H1 (cell line): ENCODE measurements at regions not wholly inside any gene's neighbourhood (a gene's known extent, or its start where the extent isn't known, plus 50 kb on each side); places are given as distances from the start of the nearest gene placed in this dataset.

Experiments used
- CTCF ChIA-PET: fragments of 300-600 bp; sonication (Branson Sonifier 250); formaldehyde crosslinking; loops from one replicate; lab custom pipeline; 2021; ENCODE audit not compliant: partially characterized antibody; lab: Charles Lee
- POLR2A ChIA-PET: fragments of 300-600 bp; sonication (Branson Sonifier 250); formaldehyde crosslinking; loops from one replicate; lab custom pipeline; 2021; ENCODE audit warnings: inconsistent platforms; ENCODE audit not compliant: partially characterized antibody; lab: Charles Lee
- DNase-seq, 2 experiments: peaks; one replicate each; pipeline versions ENCODE4 v3.0.0 to v3.0.0-alpha.2; 2010 to 2022; ENCODE audit warnings: low spot score in 2 of 2, low read depth in 1 of 2, mixed read lengths in 1 of 2
- FAIRE-seq: peaks from 2 replicates; lab custom pipeline; 2011; peaks lifted over from hg19 to GRCh38; lab: Jason Lieb, UNC
- H2AFZ ChIP-seq: 2 replicates; pipeline ENCODE4 v1.8.1; 2012; ENCODE audit warnings: low read length, inconsistent platforms
- H2AK5ac ChIP-seq: 2 replicates; pipeline ENCODE4 v1.6.1; 2013; ENCODE audit warnings: low read depth, low read length
- H2BK120ac ChIP-seq: replicated peaks from 2 replicates; pipeline ENCODE3; 2013; ENCODE audit warnings: low read depth, low read length, inconsistent platforms
- H2BK12ac ChIP-seq: 2 replicates; pipeline ENCODE4 v1.6.1; 2013; ENCODE audit warnings: low read depth, low read length
- H2BK15ac ChIP-seq: 2 replicates; pipeline ENCODE4 v1.6.1; 2013; ENCODE audit warnings: low read length
- H2BK20ac ChIP-seq: 2 replicates; pipeline ENCODE4 v1.6.1; 2013; ENCODE audit warnings: low read length
- H2BK5ac ChIP-seq: 2 replicates; pipeline ENCODE4 v1.6.1; 2013; ENCODE audit warnings: low read depth, low read length
- H3K14ac ChIP-seq: 2 replicates; pipeline ENCODE4 v1.6.1; 2013; ENCODE audit warnings: inconsistent platforms; ENCODE audit not compliant: insufficient read length
- H3K18ac ChIP-seq: 2 replicates; pipeline ENCODE4 v1.6.1; 2013; ENCODE audit warnings: low read length; ENCODE audit errors: extremely low read depth
- H3K23ac ChIP-seq: 2 replicates; pipeline ENCODE4 v1.6.1; 2013; ENCODE audit warnings: inconsistent platforms; ENCODE audit not compliant: insufficient read length
- H3K23me2 ChIP-seq: 2 replicates; pipeline ENCODE4 v1.6.1; 2013; ENCODE audit warnings: low read depth, low read length
- H3K27ac ChIP-seq: 2 replicates; pipeline ENCODE4 v1.6.1; 2011; ENCODE audit warnings: low read depth, low read length, inconsistent platforms
- H3K27me3 ChIP-seq, 4 experiments: replicated peaks in 1 of 4; 1 replicate in 1 of 4; 2 replicates in 3 of 4; pipeline versions ENCODE4 v1.6.1 to v1.8.1; 2011 to 2013; ENCODE audit warnings: low read length in 3 of 4, mild to moderate bottlenecking in 3 of 4, inconsistent platforms in 2 of 4, mixed read lengths in 2 of 4, moderate library complexity in 1 of 4; ENCODE audit not compliant: control insufficient read depth in 3 of 4, insufficient read depth in 3 of 4; ENCODE audit errors: extremely low read depth in 1 of 4
- H3K36me3 ChIP-seq, 4 experiments: 2 replicates each; pipeline versions ENCODE4 v1.6.1 to v1.8.1; 2011 to 2013; ENCODE audit warnings: mild to moderate bottlenecking in 4 of 4, low read length in 3 of 4, moderate library complexity in 2 of 4, control low read depth in 1 of 4, inconsistent platforms in 1 of 4; ENCODE audit not compliant: insufficient read depth in 4 of 4, control insufficient read depth in 2 of 4
- H3K4ac ChIP-seq: replicated peaks from 2 replicates; pipeline ENCODE3; 2013; ENCODE audit warnings: low read length, low read depth, mixed read lengths, inconsistent platforms; ENCODE audit not compliant: insufficient read length
- H3K4me1 ChIP-seq, 4 experiments: replicated peaks in 1 of 4; 1 replicate in 1 of 4; 2 replicates in 3 of 4; pipeline versions ENCODE4 v1.6.1 to v1.8.1; 2011 to 2013; ENCODE audit warnings: low read length in 3 of 4, inconsistent platforms in 2 of 4, mixed read lengths in 1 of 4; ENCODE audit not compliant: insufficient read depth in 4 of 4, control insufficient read depth in 3 of 4
- H3K4me2 ChIP-seq, 2 experiments: 2 replicates each; pipeline versions ENCODE4 v1.6.1 to v1.8.1; 2011 to 2013; ENCODE audit warnings: low read depth in 2 of 2, low read length in 2 of 2, control low read depth in 1 of 2, inconsistent platforms in 1 of 2, mild to moderate bottlenecking in 1 of 2; ENCODE audit not compliant: insufficient read depth in 1 of 2
- H3K4me3 ChIP-seq, 4 experiments: fragments of 200-600, 300-600 bp in 1 of 4; sonication (generic), shearing (Covaris generic), sonication (Bioruptor Twin) in 1 of 4; 2 replicates each; pipeline versions ENCODE4 v1.5.1 to v1.8.1; 2011 to 2016; ENCODE audit warnings: low read length in 4 of 4, low read depth in 3 of 4, control low read depth in 2 of 4, inconsistent platforms in 2 of 4, mild to moderate bottlenecking in 2 of 4, mixed read lengths in 1 of 4, moderate library complexity in 1 of 4; ENCODE audit not compliant: insufficient read depth in 2 of 4; ENCODE audit errors: extremely low read depth in 1 of 4
- H3K56ac ChIP-seq: replicated peaks from 2 replicates; pipeline ENCODE3; 2013; ENCODE audit warnings: low read depth, mild to moderate bottlenecking, mixed read lengths, low read length, inconsistent platforms; ENCODE audit not compliant: insufficient read length
- H3K79me1 ChIP-seq: 2 replicates; pipeline ENCODE4 v1.6.1; 2013; ENCODE audit warnings: low read depth, low read length, control low read depth
- H3K79me2 ChIP-seq, 2 experiments: 2 replicates each; pipeline versions ENCODE4 v1.6.1 to v1.8.1; 2012 to 2013; ENCODE audit warnings: low read length in 2 of 2, mild to moderate bottlenecking in 2 of 2, inconsistent platforms in 1 of 2; ENCODE audit not compliant: insufficient read depth in 2 of 2, control insufficient read depth in 1 of 2
- H3K9ac ChIP-seq, 4 experiments: replicated peaks in 1 of 4; 1 replicate in 1 of 4; 2 replicates in 3 of 4; pipeline versions ENCODE4 v1.6.1 to v1.8.1; 2011 to 2013; ENCODE audit warnings: low read depth in 3 of 4, low read length in 3 of 4, control low read depth in 2 of 4, mild to moderate bottlenecking in 2 of 4, moderate library complexity in 2 of 4, inconsistent platforms in 1 of 4; ENCODE audit errors: extremely low read depth in 1 of 4
- H3K9me3 ChIP-seq, 2 experiments: 2 replicates each; pipeline versions ENCODE4 v1.6.1 to v1.8.1; 2012 to 2013; ENCODE audit warnings: mild to moderate bottlenecking in 2 of 2, moderate library complexity in 2 of 2, control low read depth in 1 of 2, inconsistent platforms in 1 of 2, low read depth in 1 of 2, low read length in 1 of 2, mixed read lengths in 1 of 2; ENCODE audit not compliant: insufficient read depth in 2 of 2
- H4K20me1 ChIP-seq, 2 experiments: replicated peaks in 1 of 2; 2 replicates each; pipeline versions ENCODE3 to v1.8.1; 2011 to 2013; ENCODE audit warnings: inconsistent platforms in 2 of 2, low read length in 2 of 2, mild to moderate bottlenecking in 1 of 2; ENCODE audit not compliant: insufficient read depth in 2 of 2, control insufficient read depth in 1 of 2
- H4K5ac ChIP-seq: 2 replicates; pipeline ENCODE4 v1.6.1; 2013; ENCODE audit warnings: low read length, low read depth, mixed read lengths, inconsistent platforms; ENCODE audit not compliant: insufficient read length
- H4K8ac ChIP-seq: 2 replicates; pipeline ENCODE4 v1.8.0; 2013; ENCODE audit warnings: mild to moderate bottlenecking, moderate library complexity, low read length, inconsistent platforms; ENCODE audit not compliant: insufficient read depth; ENCODE audit errors: extremely low read depth
- H4K91ac ChIP-seq: replicated peaks from 2 replicates; pipeline ENCODE3; 2013; ENCODE audit warnings: low read length, mixed read lengths, inconsistent platforms; ENCODE audit not compliant: insufficient read length
- BCL11A ChIP-seq, 2 experiments: IDR thresholded peaks; one replicate each; pipeline ENCODE4 v1.6.1; 2011; ENCODE audit warnings: low read depth in 2 of 2, low read length in 2 of 2, mild to moderate bottlenecking in 2 of 2
- CBX5 ChIP-seq: fragments of 300-800, 300-1000 bp; sonication (generic); IDR thresholded peaks from 2 replicates; pipeline ENCODE4 v1.7.1; 2016; ENCODE audit warnings: antibody characterized with exemption, low read length, low read depth
- CREB1 ChIP-seq: IDR thresholded peaks from 2 replicates; pipeline ENCODE4 v1.6.1; 2012; ENCODE audit warnings: inconsistent platforms
- CTBP2 ChIP-seq: IDR thresholded peaks from 2 replicates; pipeline ENCODE4 v1.7.0; 2011; ENCODE audit warnings: borderline replicate concordance, mild to moderate bottlenecking, moderate library complexity, mixed read lengths, low read length; ENCODE audit not compliant: insufficient read depth, insufficient read length
- EZH2 ChIP-seq: fragments of 200-600 bp; sonication (generic); IDR thresholded peaks from 2 replicates; pipeline ENCODE4 v1.7.1; 2012; ENCODE audit warnings: low read depth, mild to moderate bottlenecking, moderate library complexity, low read length, inconsistent platforms; ENCODE audit not compliant: severe bottlenecking
- GABPA ChIP-seq: IDR thresholded peaks from 2 replicates; pipeline ENCODE4 v1.6.1; 2011; ENCODE audit warnings: mild to moderate bottlenecking, low read length, moderate library complexity, borderline replicate concordance; ENCODE audit not compliant: insufficient read depth
- JUN ChIP-seq: IDR thresholded peaks from 2 replicates; pipeline ENCODE4 v1.6.1; 2011; ENCODE audit warnings: low read depth, mild to moderate bottlenecking, improper control_type of control experiment, low read length
- PHF8 ChIP-seq: fragments of 200-600 bp; sonication (generic); conservative IDR thresholded peaks from 2 replicates; pipeline ENCODE4 v1.7.1; 2012; ENCODE audit warnings: low read depth, mild to moderate bottlenecking, inconsistent platforms, low read length, moderate library complexity
- RAD21 ChIP-seq, 2 experiments: IDR thresholded peaks in 1 of 2; conservative IDR thresholded peaks in 1 of 2; 2 replicates each; pipeline ENCODE4 v1.6.1; 2011; ENCODE audit warnings: low read depth in 2 of 2, low read length in 2 of 2, improper control_type of control experiment in 1 of 2, inconsistent platforms in 1 of 2, mild to moderate bottlenecking in 1 of 2, moderate library complexity in 1 of 2
- SAP30 ChIP-seq: fragments of 300-600 bp; sonication (generic); IDR thresholded peaks from 2 replicates; pipeline ENCODE4 v1.7.1; 2012; ENCODE audit warnings: low read length, moderate library complexity, mild to moderate bottlenecking, inconsistent platforms; ENCODE audit not compliant: insufficient read depth, insufficient replicate concordance
- SIRT6 ChIP-seq: IDR thresholded peaks from one replicate; pipeline ENCODE4 v1.7.1; 2012; ENCODE audit warnings: low read length, inconsistent platforms
- SIX5 ChIP-seq: IDR thresholded peaks from 2 replicates; pipeline ENCODE4 v1.6.1; 2011; ENCODE audit warnings: mild to moderate bottlenecking, low read depth, low read length
- SP1 ChIP-seq: IDR thresholded peaks from 2 replicates; pipeline ENCODE4 v1.6.1; 2011; ENCODE audit warnings: low read depth, low read length
- TAF7 ChIP-seq: optimal IDR thresholded peaks from 2 replicates; pipeline ENCODE3; 2011; ENCODE audit warnings: low read depth, mild to moderate bottlenecking, inconsistent platforms, low read length, moderate library complexity, borderline replicate concordance
- TBP ChIP-seq: IDR thresholded peaks from 2 replicates; pipeline ENCODE4 v1.6.1; 2011; ENCODE audit warnings: low read depth, low read length, improper control_type of control experiment
- WGBS, 2 experiments: shearing (Covaris generic) in 1 of 2; methylation state at CpG; one replicate each; pipeline versions ENCODE4 v1.1.6 to v1.1.7; 2013 to 2015; ENCODE audit warnings: low lambda C conversion rate in 2 of 2, mixed read lengths in 2 of 2, inconsistent platforms in 1 of 2, low coverage in 1 of 2, missing lambda C conversion rate in 1 of 2; ENCODE audit not compliant: insufficient replicate concordance in 2 of 2, insufficient coverage in 1 of 2, insufficient read length in 1 of 2; ENCODE audit errors: extremely low coverage in 1 of 2, missing lambda C conversion rate in 1 of 2; 5-methylcytosine and 5-hydroxymethylcytosine counted together

GRCh38 chr3:115279939-115280338 is 132.9 kb upstream of the ZBTB20 start:
- no peaks in the 10 kb centered on the region for H3K36me3 ChIP-seq
- FAIRE-seq: no peak
- H3K4me1 ChIP-seq: no peaks in the 10 kb centered on the region
- H4K8ac ChIP-seq: no peak overlapping the region
- no peaks in the 10 kb centered on the region for H3K79me1 ChIP-seq
- H2AFZ ChIP-seq: no peak overlapping the region
- no peaks in the 10 kb centered on the region for H3K23me2 ChIP-seq
- H3K9ac ChIP-seq: no peak overlapping the region
- no peak overlapping the region for H3K23ac ChIP-seq
- WGBS, 2 experiments: 100% methylated on average over 1 of the region's 1 CpG; no CpG with 5 or more reads in 1 of the 2 experiments
- no peaks in the 10 kb centered on the region for H3K79me2 ChIP-seq
- no peak overlapping the region for H2BK5ac ChIP-seq
- H2BK120ac ChIP-seq: no peak overlapping the region
- CTCF ChIA-PET: interaction anchor here (0.6 kb wide), 1 partner anchor 16 kb away, joined by 5 read pairs; no protein-coding TSS in a partner anchor
- no peak overlapping the region for H2BK20ac ChIP-seq
- H4K91ac ChIP-seq: no peak overlapping the region
- POLR2A ChIA-PET: no interaction called here
- no peak overlapping the region for H3K14ac ChIP-seq
- no peak overlapping the region for H3K56ac ChIP-seq
- DNase-seq: no peak
- H3K4ac ChIP-seq: no peak overlapping the region
- no peak overlapping the region for H3K27ac ChIP-seq
- H3K9me3 ChIP-seq: no peaks in the 10 kb centered on the region
- no peak overlapping the region for H2BK15ac ChIP-seq
- H4K20me1 ChIP-seq: no peaks in the 10 kb centered on the region
- no peak overlapping the region for H2AK5ac ChIP-seq
- no peaks in the 10 kb centered on the region for H3K27me3 ChIP-seq
- no peak overlapping the region for H4K5ac ChIP-seq
- H3K18ac ChIP-seq: no peak overlapping the region
- no peak overlapping the region for H3K4me3 ChIP-seq
- no peak overlapping the region for H2BK12ac ChIP-seq
- H3K4me2 ChIP-seq: no peak overlapping the region
- no peak for TF ChIP-seq CREB1
- TF ChIP-seq JUN: no peak
- TF ChIP-seq SIRT6: no peak
- no peak for TF ChIP-seq SIX5
- TF ChIP-seq RAD21 (IDR thresholded peaks at IDR 0.05 in 1 of 2, conservative IDR thresholded peaks at IDR 0.05 in 1 of 2; ENCODE audit: low read depth in 2 of 2, low read length in 2 of 2): no peak
- no peak for TF ChIP-seq SP1
- TF ChIP-seq GABPA: no peak
- no peak for TF ChIP-seq EZH2
- no peak for TF ChIP-seq BCL11A (IDR thresholded peaks at IDR 0.05; ENCODE audit: low read depth in 2 of 2, low read length in 2 of 2)
- no peak for TF ChIP-seq CTBP2
- no peak for TF ChIP-seq CBX5
- TF ChIP-seq TBP: no peak
- no peak for TF ChIP-seq PHF8
- TF ChIP-seq TAF7: no peak
- TF ChIP-seq SAP30: no peak
